RWPE2 (cell line): ENCODE measurements at regions not wholly inside any gene's neighbourhood (a gene's known extent, or its start where the extent isn't known, plus 50 kb on each side); places are given as distances from the start of the nearest gene placed in this dataset.

Experiments
- ATAC-seq: fragments of 200-7000 bp; cut with Tn5 transposase; 3 replicates; pipeline ENCODE4 v1.9.1; 2021; ENCODE audit warnings: low read depth
- DNase-seq: peaks from one replicate; pipeline ENCODE4 v3.0.0-alpha.2; 2020; ENCODE audit warnings: low spot score
- H3K27ac ChIP-seq: fragments of 450-650 bp; 2 replicates; pipeline ENCODE4 v1.5.1; 2017; ENCODE audit warnings: mild to moderate bottlenecking; ENCODE audit not compliant: poor library complexity, severe bottlenecking
- H3K27me3 ChIP-seq: fragments of 250-450 bp; sonication (Bioruptor Pico); 2 replicates; pipeline ENCODE4 v1.5.1; 2021; ENCODE audit warnings: mild to moderate bottlenecking, moderate library complexity; ENCODE audit not compliant: insufficient read depth, poor library complexity, severe bottlenecking
- H3K36me3 ChIP-seq: fragments of 250-450 bp; sonication (Bioruptor Pico); 2 replicates; pipeline ENCODE4 v1.5.1; 2020; ENCODE audit warnings: low read depth, mild to moderate bottlenecking, moderate library complexity
- H3K4me1 ChIP-seq: fragments of 250-450 bp; sonication (Bioruptor Pico); 2 replicates; pipeline ENCODE4 v1.5.1; 2021; ENCODE audit warnings: mild to moderate bottlenecking, moderate library complexity; ENCODE audit not compliant: insufficient read depth, poor library complexity, severe bottlenecking
- H3K4me3 ChIP-seq: fragments of 250-450 bp; sonication (Bioruptor Pico); 2 replicates; pipeline ENCODE4 v1.5.1; 2021; ENCODE audit warnings: mild to moderate bottlenecking, moderate library complexity; ENCODE audit not compliant: severe bottlenecking
- H3K9me3 ChIP-seq: fragments of 250-450 bp; sonication (Bioruptor Pico); 2 replicates; pipeline ENCODE4 v1.5.1; 2021; ENCODE audit warnings: mild to moderate bottlenecking, moderate library complexity; ENCODE audit not compliant: severe bottlenecking
- TF ChIP-seq, protein P1 (sequence below): fragments of 450-650 bp; IDR thresholded peaks from one replicate; pipeline ENCODE4 v1.5.1; 2017; ENCODE audit warnings: mild to moderate bottlenecking, moderate library complexity; ENCODE audit not compliant: poor library complexity, severe bottlenecking

DNA sequence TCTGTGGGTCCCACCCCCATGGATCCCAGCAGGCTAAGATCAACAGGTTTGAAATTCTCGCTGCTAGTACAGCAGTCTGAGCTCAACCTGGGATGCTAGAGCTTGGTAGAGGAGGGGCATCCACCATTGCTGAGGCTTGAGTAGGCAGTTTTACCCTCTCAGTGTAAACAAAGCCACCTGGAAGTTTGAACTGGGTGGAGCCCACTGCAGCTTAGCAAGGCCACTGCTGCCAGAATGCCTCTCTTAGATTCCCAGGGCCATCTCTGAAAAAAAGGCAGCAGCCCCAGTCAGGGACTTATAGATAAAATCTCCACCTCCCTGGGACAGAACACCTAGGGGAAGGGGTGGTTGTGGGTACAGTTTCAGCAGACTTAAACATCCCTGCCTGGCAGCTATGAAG lies 190.0 kb upstream of the CACNA2D1 start:
- ATAC-seq (no peak), DNase-seq (no peak)
- no peaks in the 10 kb centered on the region for H3K27me3 ChIP-seq
- H3K36me3 ChIP-seq: no peaks in the 10 kb centered on the region
- no peaks in the 10 kb centered on the region for H3K9me3 ChIP-seq
- no peak overlapping the region for H3K27ac ChIP-seq
- no peaks in the 10 kb centered on the region for H3K4me1 ChIP-seq
- TF ChIP-seq, protein P1, sequence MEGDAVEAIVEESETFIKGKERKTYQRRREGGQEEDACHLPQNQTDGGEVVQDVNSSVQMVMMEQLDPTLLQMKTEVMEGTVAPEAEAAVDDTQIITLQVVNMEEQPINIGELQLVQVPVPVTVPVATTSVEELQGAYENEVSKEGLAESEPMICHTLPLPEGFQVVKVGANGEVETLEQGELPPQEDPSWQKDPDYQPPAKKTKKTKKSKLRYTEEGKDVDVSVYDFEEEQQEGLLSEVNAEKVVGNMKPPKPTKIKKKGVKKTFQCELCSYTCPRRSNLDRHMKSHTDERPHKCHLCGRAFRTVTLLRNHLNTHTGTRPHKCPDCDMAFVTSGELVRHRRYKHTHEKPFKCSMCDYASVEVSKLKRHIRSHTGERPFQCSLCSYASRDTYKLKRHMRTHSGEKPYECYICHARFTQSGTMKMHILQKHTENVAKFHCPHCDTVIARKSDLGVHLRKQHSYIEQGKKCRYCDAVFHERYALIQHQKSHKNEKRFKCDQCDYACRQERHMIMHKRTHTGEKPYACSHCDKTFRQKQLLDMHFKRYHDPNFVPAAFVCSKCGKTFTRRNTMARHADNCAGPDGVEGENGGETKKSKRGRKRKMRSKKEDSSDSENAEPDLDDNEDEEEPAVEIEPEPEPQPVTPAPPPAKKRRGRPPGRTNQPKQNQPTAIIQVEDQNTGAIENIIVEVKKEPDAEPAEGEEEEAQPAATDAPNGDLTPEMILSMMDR: no peak
- no peak overlapping the region for H3K4me3 ChIP-seq

DNA sequence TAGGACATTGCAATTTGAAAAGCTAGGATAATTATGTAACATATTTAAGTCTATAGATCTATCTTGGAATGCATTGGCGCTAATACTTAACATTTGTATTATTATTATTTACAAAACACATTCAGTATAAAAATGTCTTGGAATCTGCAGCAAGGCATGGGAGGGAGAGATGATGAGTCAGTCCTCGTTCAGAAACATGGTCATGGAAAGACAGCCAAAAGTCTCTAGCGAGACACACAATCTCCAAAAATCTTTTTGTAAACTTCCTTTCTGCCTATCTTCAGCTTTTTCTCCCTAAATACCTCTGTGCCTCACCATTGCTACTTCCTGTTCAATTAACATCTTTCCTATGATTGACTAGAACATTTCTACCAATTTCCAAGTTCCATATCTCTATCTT lies 188.4 kb upstream of the CACNA2D1 start:
- H3K4me3 ChIP-seq: no peak overlapping the region
- TF ChIP-seq, protein P1: no peak
- no peaks in the 10 kb centered on the region for H3K36me3 ChIP-seq
- H3K9me3 ChIP-seq: no peaks in the 10 kb centered on the region
- no peaks in the 10 kb centered on the region for H3K27me3 ChIP-seq
- DNase-seq (no peak), ATAC-seq (no peak)
- no peak overlapping the region for H3K27ac ChIP-seq
- no peaks in the 10 kb centered on the region for H3K4me1 ChIP-seq

DNA sequence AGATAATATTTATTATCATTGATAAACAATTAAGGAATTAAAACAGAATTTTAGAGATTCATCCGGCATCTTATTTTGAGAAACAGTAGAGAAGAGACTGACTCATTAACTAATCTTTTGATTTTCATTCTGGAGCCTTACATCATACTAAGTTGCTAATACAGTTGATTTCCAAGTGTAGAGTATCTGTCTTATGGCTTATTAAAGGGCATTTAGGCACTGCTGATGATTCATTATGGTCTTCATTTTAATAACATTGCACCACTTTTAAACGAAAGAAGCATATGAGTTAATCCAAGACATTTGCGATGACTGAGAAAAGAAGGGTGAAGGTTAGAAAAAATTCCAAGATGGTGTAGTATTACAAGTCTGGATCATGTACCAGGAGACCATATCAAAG lies 186.0 kb upstream of the CACNA2D1 start:
- TF ChIP-seq, protein P1: no peak
- no peak overlapping the region for H3K27ac ChIP-seq
- no peaks in the 10 kb centered on the region for H3K9me3 ChIP-seq
- no peaks in the 10 kb centered on the region for H3K27me3 ChIP-seq
- DNase-seq (no peak), ATAC-seq (no peak)
- no peaks in the 10 kb centered on the region for H3K36me3 ChIP-seq
- H3K4me1 ChIP-seq: no peaks in the 10 kb centered on the region
- no peak overlapping the region for H3K4me3 ChIP-seq

DNA sequence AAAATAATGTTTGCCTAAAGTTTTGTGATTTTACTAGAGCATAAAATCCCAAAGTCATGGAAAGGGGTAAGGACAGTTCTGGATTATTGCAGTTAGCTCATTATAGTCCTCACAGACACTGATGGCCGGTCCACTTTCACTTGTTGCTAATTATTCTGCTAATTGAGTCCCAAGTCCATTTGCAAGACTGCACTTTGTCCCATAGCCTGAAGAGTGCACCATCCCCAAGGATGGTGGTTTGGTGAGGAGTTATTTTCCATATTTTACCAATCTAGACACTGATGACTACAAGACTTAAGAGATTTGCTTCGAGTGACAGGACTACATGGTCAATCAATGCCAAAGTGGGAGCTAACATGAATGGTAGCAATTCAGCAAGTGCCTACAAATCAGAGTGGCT lies 181.8 kb upstream of the CACNA2D1 start:
- Histone ChIP-seq H3K27me3 (no peaks in the 10 kb centered on the region), H3K36me3 (no peaks in the 10 kb centered on the region), H3K4me3 (no peak overlapping the region), H3K9me3 (no peaks in the 10 kb centered on the region), H3K27ac (no peak overlapping the region), H3K4me1 (no peaks in the 10 kb centered on the region)
- DNase-seq (no peak), ATAC-seq (no peak)
- TF ChIP-seq, protein P1: no peak

DNA sequence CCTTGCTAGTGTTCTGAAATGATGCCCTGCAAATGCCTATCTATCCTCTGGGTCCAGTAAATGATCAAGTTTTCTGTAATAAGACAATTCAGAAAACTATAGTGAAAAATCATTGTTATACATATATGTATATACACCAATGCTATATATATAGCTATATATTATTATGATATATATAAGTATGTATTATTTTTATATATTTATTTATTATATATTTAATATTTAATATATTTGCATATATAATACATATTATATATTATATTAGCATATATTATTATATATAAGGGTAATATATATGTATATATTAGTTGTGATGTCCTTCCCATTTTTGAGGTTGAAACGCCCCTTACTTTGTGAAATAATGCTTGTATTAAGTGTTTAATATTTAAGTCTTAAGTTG lies 181.4 kb upstream of the CACNA2D1 start:
- Histone ChIP-seq H3K4me1 (no peaks in the 10 kb centered on the region), H3K27ac (no peak overlapping the region), H3K36me3 (no peaks in the 10 kb centered on the region), H3K4me3 (no peak overlapping the region), H3K9me3 (no peaks in the 10 kb centered on the region), H3K27me3 (no peaks in the 10 kb centered on the region)
- no peak for DNase-seq
- no peak for ATAC-seq
- TF ChIP-seq, protein P1: no peak
